ENCODE measurements at regions not wholly inside any gene's neighbourhood (a gene's known extent, or its start where the extent isn't known, plus 50 kb on each side); places are given as distances from the start of the nearest gene placed in this dataset.

DNA sequence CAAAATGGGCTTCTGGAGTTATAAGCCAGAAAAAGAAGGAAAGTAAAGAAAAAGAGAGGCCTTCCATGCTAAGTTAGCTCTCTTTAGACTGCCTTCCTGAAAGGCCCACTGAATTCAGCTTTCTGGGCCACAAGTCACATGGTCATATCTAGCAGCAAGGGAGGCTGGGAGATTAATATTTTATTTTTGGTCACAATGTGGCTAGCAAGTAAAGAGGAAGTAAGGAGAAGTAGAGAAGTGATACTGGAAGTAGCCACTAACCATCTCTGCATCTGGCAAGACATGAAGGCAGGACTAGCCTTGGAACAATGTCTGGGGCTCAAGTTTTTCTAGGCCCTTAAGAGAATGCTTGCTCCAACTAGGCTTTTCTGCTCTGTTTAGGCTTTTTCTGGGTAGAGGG lies 81.8 kb upstream of the UBE2E1 start:
- TF ChIP-seq, protein P1, sequence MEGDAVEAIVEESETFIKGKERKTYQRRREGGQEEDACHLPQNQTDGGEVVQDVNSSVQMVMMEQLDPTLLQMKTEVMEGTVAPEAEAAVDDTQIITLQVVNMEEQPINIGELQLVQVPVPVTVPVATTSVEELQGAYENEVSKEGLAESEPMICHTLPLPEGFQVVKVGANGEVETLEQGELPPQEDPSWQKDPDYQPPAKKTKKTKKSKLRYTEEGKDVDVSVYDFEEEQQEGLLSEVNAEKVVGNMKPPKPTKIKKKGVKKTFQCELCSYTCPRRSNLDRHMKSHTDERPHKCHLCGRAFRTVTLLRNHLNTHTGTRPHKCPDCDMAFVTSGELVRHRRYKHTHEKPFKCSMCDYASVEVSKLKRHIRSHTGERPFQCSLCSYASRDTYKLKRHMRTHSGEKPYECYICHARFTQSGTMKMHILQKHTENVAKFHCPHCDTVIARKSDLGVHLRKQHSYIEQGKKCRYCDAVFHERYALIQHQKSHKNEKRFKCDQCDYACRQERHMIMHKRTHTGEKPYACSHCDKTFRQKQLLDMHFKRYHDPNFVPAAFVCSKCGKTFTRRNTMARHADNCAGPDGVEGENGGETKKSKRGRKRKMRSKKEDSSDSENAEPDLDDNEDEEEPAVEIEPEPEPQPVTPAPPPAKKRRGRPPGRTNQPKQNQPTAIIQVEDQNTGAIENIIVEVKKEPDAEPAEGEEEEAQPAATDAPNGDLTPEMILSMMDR (IDR thresholded peaks at IDR 0.05): no peak
- TF ChIP-seq EZH2 (IDR thresholded peaks at IDR 0.05; ENCODE audit: borderline replicate concordance, insufficient read depth, low read depth, low read length, poor library complexity, severe bottlenecking): no peak

Measured in B cell (primary cell).